GM18858 (cell line): ENCODE measurements at regions not wholly inside any gene's neighbourhood (a gene's known extent, or its start where the extent isn't known, plus 50 kb on each side); places are given as distances from the start of the nearest gene placed in this dataset.
"Not testable (repeated sequence)": the region's sequence is repeated elsewhere in the genome, so short reads cannot be mapped to it uniquely, and the experiment has no call there.

ENCODE experiments used
- ATAC-seq: cut with Tn5 transposase; IDR thresholded peaks from one replicate; pipeline ENCODE4 v1.9.1; 2021; ENCODE audit not compliant: unreplicated experiment

GRCh38 chr14:99995700-99996356 lies 69.4 kb upstream of the EVL start:
- peak; percentile 97 for ATAC-seq

GRCh38 chr14:99996951-99997571 lies 68.2 kb upstream of the EVL start:
- no peak for ATAC-seq

GRCh38 chr14:100000398-100000797 lies 64.8 kb upstream of the EVL start:
- not testable (repeated sequence) for ATAC-seq

- ATAC-seq: no peak
Observed at GRCh38 chr14:100004392-100004791, 60.8 kb upstream of the EVL start.

- ATAC-seq: no peak
Observed at GRCh38 chr14:100007254-100007653, 58.0 kb upstream of the EVL start.

GRCh38 chr14:100009802-100010201 lies 55.4 kb upstream of the EVL start:
- ATAC-seq: not testable (repeated sequence)

GRCh38 chr14:100010679-100011078 lies 54.5 kb upstream of the EVL start:
- ATAC-seq: no peak

GRCh38 chr14:100011628-100012325 lies 53.4 kb upstream of the EVL start:
- no peak for ATAC-seq

- no peak for ATAC-seq
Observed at GRCh38 chr14:100012478-100013327, 52.5 kb upstream of the EVL start.

GRCh38 chr14:100015251-100015655 lies 50.0 kb upstream of the EVL start:
- peak; percentile 87 for ATAC-seq
